HG03521 (cell line): ENCODE measurements at regions not wholly inside any gene's neighbourhood (a gene's known extent, or its start where the extent isn't known, plus 50 kb on each side); places are given as distances from the start of the nearest gene placed in this dataset.

Source experiments
- ATAC-seq: cut with Tn5 transposase; IDR thresholded peaks from one replicate; pipeline ENCODE4 v1.9.1; 2021; ENCODE audit warnings: mild to moderate bottlenecking, moderate library complexity; ENCODE audit not compliant: unreplicated experiment

DNA sequence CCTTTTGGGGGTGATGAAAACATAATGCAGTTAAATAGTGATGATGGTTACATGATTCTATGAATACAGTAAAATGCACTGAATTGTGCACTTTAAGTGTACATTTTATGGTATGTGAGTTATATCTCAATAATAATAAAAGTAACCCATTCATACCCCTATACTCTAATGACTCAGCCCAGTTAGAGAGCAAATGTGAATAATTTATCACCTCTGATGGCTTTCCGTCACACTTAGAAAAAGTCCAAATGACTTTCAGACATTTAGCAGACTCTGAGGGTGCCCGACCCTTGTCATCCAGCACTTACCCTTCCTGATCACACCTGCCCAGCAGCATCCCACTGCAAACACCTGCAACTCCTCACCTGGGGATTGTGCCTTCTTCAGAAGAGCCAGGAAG is 148.1 kb upstream of the MAF start:
- ATAC-seq: no peak

DNA sequence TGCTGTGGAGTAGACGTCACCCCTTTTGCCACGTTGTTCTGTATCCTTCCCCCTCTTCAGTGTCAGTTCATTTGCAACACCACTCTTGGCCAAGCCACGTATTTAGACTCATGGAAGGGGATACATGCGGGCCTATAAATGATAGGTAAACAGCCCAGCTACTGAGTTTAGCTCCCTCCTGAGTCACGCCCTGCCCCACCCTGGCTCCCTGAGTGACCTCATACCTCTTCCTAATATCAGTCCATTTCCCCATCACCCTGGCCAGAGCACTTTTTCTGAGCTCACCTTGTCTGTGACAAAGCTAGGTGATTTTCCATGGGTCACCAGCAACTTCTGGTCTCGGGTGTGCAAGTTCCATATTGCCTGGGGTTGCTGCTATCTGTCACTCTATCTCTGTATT is 147.2 kb upstream of the MAF start:
- no peak for ATAC-seq

DNA sequence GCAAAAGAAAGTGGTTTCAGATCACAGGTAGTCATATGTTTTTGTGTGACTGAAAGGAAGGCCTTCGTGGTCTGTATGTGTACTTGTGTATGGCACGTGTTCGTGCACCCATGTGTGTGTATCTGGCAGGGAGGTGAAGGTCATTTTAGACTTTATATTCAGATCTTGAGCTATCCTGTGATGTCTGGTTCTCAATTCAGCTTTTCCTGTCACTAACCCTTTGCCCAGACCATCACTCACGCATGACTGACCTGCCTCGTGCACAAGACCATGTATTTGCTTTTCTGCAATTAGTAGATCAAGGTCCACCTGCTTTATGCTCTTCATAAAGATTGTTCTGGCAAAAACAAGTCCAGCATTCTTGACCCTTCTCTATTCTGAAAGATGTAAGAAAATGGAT is 139.7 kb upstream of the MAF start:
- no peak for ATAC-seq

DNA sequence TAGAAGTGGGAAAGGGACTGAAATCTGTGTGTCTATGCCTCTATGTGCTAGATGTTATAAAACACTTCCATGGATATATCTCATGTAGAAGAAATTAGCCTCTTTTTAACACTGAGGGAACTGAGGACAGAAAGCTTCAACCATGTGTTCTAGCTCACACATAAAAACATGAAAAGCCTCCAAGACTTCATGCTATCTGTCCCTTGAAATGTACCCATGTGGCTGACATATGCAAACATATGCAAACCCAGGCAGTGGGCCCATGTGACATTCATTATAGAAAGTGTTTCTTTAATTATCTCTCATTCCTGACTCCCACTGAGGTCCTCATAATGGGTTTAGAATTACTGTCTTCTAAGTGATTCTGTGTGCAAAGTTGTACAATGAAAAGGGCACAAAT is 134.7 kb upstream of the MAF start:
- no peak for ATAC-seq

DNA sequence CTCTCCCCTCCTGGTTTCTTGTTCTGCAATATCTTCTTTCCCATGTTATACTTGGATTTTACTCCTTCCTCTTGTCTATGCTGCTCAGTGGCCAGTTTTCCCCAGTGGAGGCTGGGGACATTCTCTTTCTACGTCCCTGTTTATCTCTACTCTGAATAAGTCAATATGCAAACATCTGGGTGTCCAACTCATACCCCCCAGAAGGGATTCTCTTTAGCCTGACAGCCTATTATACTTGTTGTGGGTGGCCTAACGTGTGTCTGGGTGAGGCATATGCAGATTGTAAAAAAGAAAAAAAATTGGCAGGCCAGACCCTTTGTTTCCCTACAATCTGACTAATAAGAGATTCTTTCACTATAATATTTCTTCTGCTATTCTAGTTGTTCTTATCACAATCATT is 134.2 kb upstream of the MAF start:
- no peak for ATAC-seq

DNA sequence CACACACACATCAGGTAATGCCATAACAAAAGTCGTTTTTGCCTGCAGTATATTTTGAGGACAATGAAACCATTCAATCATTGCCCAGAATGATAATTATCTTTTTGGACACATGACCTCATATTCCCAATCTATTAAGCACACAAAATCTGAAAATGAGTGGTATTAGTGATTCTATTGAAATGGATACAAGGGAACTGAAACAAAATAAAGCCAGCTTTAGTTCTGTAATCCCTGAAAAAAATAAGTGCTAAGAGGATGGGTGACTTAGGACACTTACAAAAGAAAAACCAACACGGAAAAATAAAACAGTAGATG is 128.3 kb upstream of the MAF start:
- ATAC-seq: no peak

DNA sequence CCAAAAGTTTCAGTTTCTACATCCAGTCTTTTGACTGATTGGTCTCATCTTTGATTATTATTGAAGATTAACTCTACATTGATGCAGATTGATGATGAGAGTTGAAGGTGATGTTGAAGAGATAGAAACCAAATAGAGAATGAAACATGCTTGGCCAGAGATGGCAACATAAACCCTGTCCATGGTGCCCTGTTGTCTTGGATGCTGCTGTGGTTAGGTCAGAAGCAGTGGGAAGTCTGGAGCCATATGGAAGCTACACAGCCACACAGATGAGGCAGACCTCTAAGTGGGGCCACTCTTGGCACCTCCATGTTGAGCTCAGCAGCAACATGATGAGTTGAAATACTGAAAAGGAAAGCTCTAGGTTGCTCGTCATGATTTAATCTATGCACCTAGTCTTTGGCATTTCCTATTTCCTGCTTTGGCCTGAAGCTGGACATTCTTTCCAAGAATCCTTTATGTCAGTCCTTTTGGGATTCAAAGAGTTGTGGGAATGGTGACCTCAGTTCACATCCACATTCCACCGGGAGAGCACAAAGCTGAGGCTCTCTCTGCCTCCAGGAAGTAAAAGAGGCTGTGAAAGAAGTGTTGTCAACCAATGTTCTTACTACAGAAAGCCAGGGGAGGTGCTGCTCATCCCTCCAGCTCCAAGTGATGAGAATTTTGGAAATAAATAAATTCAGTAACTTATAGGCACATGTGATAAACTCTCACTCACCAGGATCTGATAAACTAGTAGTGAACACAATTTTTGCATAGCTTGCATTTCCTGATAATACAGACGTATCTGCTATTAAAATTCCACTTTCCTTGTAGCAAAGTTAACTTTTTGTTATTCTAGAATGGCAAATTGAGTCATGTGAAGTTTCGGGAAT is 127.7 kb upstream of the MAF start:
- no peak for ATAC-seq

DNA sequence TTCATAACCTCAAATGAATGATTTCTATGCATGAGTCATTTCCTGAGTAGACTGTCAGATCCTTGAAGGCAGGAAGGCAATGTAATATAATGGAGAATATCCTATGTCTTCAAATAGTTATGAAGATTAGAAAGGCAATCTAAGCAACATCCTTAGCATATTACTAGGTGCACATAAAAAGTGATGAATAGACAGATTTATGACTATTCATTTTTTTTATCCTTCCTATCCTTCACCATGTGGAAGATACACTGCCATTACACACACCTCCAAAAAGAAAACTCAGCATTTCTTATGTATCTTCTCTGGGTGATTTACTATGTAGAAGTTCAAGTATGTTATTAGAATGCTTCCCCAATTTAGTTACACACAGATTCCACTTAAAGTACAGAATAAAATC is 126.4 kb upstream of the MAF start:
- ATAC-seq: no peak

DNA sequence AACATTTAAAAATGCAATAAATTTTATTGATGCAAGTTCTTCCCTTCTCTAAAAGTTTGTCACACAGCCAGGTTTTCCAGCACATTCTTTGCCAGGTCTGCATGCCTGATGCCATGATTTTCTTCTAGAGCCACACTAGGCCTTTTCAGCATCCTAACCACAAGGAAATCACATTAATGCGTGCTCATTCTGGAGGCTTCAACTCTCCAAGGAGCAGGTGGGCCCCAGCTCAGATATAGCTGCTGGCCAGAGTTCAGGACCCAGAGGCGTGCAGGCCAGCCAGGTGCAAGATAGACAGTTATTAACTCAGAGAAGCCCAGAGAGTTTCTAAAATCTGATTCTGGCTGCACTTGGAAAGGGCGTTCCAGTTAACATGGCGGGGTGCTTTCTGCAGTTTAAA is 124.5 kb upstream of the MAF start:
- no peak for ATAC-seq

DNA sequence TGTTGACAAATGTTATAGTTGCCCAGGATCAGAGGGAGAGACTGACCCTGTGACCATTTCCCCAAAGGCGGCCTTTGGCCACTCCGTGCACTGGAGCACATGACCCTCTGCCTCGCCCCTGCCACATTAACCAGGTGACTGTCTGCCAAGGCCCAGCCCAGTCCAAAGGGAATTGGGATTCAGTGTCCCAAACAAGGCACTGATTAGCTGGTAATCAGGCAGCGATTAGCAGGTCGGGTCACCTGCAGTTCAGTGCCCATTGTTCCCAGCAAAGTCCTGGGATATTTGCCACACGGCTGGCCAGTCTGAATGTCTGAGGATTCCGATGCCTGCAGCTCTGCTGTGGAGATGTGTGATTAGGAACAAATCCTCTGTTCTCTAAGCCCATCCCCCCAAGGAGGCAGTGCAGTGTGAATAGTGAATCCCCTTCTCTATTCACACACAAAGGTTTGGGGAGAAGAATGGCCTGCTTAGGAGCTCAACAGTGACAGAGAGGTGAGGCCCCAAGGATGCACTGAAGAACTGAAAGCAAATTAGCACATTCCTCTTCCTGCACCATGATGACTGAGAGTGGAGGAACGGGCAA is 123.1 kb upstream of the MAF start:
- no peak for ATAC-seq

DNA sequence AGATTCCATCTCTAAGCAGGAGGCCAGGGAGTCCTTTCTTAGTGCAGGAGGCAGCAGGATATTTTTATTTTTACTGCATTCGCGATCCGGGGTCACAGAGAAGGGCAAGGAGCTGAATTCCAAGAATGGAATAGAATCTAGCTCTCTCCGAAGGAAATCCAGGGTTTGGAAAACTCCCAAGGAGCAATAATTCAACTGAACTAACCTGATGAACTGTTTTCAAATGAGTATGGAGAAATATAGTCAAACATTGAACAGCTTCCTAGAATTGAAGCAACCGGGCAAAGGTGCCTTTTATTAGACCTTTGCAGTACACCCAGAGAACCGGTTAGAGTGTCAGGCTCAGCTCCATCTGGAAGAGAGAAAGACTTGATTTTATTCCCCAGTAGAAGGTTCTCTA is 120.7 kb upstream of the MAF start:
- ATAC-seq: no peak

DNA sequence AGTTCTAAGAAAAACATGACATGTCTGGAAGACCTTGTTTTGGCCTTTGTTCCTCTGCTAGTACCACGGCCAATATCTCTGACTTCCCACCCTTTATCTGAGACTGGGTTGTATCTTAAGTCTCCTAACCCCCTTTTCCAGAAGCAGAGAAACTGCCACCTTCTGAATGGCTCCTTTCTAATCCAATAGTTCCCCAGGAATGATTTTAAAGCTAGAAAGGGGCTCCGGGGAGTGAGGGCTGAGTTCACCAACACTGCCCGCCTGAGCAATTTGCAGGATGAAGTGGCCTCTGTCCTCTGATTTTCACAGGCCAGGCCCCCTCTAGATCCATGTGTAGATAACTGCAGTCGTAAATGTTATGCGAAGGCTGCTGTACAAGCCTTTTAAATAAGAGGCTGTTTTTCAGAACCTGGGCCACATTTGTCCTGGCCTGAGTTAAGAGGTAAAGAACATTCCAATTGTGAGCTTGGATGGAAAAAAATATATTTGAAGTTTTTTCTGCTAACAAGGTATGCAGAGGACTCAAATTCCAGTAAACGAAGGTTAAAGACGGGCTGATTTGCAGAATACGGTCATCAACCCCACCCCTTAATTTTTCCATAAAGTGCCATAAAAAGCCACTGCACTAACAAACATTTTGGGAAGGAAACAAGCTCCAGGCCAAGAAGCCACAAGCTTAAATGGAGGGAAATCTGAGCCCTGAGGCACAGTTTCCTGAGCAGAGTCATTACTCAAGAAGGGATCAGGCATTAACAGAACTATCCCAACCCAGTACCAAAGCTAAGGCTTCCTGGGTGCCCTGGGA is 117.0 kb upstream of the MAF start:
- no peak for ATAC-seq

DNA sequence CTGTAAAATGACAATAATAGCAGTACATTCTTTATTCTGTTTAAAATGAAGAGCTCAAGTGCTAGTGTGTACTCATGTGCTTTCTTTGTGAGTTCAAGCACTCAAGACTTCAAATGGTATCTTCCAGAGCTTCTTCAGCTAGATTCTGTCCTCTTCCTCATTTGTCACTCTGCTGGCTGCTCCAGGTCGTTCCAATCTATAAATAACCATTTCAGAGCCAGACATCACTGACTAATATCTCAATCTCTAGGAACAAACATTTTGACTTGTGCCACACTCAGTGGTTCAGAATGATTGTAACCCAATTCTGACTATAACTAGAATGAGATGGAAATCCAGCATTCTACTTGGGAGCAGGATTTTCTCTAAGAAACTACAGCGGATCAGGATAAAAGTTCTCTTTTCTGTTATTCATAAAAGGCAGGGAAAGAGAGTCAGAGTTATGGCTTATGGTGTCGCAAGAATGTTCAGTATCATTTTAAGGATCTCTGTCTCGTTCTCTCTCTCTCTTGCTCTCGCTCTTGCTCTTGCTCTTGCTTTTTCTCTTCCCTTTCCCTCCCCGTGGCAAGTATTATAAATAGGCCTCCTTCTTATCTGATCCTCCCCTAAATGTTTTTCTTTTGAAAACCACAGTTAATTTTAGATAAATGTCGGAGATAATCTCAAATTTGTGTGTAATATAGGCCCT is 116.3 kb upstream of the MAF start:
- ATAC-seq: no peak

DNA sequence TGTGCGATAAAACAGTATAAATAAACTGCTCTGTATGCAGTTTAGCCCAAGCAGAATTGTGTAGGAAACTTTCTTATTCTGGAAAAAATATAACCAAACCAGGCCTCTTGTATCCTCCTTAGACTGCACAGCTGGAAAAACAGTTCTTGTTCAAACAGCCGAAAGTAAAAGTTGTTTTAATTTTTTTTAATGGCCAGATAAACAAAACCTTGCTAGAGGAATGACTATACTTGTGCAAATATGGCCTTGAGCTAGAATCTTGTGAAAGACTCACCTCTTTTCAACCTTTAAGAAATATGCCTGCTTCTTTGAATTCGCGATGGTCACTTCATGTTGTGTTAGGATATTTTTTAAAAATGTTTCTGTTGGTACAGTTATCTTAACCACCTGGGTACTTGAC is 114.5 kb upstream of the MAF start:
- ATAC-seq: no peak

DNA sequence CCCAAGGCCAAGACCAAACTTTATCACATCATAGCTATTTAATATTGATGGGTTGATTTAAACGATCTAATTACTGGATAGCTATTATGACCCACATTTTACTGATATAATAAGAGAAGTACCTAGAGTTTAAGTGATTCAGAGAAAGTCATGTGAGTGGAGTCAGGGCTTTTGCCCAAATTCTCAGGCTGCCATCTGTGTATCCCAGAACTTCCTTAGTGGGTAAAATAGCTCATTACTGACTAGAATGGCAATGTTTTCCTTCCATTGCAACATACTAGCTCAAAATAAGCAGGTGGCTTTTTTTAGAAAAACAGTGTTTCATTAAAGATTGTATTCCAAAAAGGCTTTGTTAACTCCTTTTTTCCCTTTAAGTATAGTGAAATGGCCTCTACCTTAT is 113.9 kb upstream of the MAF start:
- ATAC-seq: no peak

DNA sequence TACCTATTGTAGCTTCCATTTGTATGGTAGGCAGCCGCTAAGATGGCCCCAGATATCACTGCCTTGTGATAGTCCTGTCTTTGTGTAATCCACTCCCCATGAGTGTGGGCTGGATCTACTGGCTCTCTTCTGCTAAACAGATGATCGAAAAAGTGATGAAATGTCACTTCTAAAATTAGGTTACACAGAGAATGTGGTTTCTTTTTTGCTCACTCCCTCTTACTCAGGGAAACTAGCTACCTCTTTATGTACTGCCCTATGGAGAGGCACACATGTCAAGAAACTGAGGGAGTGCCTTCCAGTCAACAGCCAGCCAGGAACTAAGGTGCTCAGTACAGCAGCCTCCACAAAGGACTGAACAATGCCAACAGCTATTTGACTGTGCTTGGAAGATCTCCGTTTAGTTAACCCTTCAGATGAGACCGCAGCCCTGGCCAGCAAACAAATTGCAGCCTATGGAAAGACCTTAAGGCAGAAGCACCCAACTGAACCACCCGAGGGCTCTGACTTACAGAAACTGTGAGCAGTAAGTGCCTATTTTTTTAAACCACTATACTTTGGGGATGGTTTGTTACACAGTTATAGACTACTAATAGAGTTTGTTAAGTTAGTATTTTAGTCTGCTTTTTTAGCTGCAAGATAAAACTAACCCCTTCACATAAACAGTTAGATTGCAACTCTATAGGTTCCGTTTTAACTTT is 113.2 kb upstream of the MAF start:
- no peak for ATAC-seq

DNA sequence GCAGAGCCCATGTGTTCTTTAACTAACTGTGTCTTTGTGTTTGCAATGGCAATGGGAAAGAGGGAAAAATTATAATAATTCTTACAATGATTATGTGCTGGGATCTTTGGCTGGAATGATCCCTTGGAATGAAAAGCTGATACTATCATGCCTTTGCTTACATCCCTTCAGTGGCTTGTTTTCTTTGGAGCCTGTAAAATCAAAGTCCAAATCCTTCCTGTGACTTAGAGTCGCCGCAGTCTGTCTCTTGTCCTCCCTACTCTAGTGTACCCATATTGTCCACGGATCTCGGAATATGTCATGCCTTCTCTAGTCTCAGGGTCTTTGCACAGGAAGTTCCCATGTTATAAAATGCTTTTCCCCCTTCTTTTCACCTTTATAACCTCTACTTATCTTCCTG is 111.7 kb upstream of the MAF start:
- ATAC-seq: no peak

DNA sequence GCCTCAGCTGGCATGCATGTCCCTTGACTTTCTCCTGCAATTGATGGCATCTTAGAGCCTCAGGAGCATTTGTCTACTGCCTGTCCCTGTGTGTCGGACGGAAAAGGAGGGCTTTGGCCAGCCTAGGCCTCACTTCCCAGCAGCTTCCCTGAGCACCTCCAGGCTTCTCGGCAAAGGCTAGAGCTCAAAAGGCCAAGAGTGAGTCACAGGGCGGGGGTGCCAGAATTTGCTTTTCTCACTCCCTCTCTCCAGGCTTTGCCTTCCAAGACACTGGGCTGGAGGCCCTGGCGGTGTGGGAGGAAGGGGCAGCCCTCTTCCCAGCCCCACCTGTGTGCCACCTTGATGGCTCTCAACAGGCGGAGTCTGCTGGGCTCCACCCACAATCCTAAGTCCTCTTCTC is 107.3 kb upstream of the MAF start:
- no peak for ATAC-seq

DNA sequence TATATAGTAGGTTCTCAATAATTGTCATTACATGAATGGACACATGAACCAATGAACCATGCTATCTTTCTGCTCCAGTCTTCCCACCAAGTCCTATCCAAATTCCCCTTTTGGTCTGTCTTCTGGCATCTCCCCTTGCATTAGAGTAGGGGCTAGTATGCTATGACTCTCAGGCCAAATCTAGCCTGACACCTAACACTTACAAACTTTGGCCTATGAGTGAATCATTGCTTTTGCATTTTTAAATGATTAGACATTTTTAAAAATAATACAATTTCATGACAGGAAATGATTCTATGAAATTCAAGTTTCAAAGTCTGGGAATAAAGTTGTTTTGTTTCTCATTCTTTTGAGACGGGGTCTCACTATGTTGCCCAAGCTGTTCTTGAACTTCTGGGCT is 102.5 kb upstream of the MAF start:
- no peak for ATAC-seq

DNA sequence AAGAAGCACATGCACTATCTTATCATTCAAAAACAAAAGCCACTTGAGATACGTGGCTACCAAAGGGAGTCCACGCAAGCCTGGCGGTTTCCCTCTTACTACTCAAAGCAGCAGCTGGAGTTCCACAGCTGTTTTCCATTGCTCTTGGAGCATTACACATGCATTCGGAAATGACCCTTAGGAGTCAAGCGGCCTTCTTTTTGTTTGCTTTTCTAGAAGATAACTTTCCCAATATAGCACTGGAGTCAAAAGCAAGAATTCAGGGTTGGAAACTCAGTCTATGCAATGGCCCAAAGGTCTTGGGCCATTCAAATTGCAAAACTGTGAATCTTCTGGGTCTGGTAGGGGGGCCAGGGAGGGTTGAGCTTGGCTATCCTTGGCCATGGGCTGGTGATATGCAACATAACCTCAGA is 97.8 kb upstream of the MAF start:
- ATAC-seq: no peak

DNA sequence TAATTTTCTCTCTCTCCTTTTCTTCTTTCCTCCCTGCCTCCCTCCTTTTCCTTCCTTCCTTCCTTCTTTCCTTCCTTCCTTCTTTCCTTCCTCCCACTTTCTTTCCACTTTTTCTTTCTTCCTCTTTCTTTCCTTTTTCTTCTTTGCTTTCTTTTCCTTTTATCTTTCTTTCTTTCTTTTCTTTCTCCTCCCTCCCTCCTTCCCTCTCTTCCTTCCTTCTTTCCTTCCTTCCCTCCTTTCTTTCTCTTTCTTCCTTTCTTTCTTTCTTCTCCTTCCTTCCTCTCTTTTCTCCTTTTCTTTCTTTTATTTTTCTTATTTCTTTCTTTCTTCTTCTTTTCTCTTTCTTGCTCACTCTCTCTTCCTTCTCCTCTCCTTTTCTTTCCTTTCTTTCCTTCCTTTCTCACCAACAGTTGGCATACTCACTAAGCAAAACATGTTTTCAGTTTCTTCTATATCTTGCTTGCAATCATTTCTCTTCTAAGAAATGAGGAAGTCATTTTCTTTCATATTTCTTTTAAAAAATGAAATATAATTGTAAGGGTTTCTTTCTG is 97.1 kb upstream of the MAF start:
- no peak for ATAC-seq
